GM21825 (cell line): ENCODE measurements at regions not wholly inside any gene's neighbourhood (a gene's known extent, or its start where the extent isn't known, plus 50 kb on each side); places are given as distances from the start of the nearest gene placed in this dataset.
"Not testable (repeated sequence)": the region's sequence is repeated elsewhere in the genome, so short reads cannot be mapped to it uniquely, and the experiment has no call there.

Experiments used
- ATAC-seq: cut with Tn5 transposase; IDR thresholded peaks from one replicate; pipeline ENCODE4 v1.9.1; 2021; ENCODE audit warnings: mild to moderate bottlenecking, moderate library complexity; ENCODE audit not compliant: unreplicated experiment

DNA sequence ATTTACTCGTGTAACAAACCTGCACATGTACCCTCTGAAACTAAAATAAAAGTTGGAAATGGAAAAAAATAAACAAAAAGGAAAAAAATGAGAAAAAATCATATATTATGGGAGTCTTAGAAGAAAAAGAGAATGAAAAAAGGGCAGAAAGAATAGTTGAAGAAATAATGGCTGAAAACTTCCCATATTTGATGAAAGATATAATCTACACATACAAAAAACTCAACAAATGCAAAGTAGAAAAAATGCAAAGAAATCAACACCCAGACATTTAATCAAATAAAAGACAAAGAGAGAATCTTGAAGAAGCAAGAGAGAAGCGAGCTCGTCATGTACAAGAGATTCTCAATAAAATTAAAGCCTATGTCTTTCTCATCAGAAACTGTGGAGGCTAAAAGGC, 73.8 kb downstream of the SLC25A46 start:
- no peak for ATAC-seq

DNA sequence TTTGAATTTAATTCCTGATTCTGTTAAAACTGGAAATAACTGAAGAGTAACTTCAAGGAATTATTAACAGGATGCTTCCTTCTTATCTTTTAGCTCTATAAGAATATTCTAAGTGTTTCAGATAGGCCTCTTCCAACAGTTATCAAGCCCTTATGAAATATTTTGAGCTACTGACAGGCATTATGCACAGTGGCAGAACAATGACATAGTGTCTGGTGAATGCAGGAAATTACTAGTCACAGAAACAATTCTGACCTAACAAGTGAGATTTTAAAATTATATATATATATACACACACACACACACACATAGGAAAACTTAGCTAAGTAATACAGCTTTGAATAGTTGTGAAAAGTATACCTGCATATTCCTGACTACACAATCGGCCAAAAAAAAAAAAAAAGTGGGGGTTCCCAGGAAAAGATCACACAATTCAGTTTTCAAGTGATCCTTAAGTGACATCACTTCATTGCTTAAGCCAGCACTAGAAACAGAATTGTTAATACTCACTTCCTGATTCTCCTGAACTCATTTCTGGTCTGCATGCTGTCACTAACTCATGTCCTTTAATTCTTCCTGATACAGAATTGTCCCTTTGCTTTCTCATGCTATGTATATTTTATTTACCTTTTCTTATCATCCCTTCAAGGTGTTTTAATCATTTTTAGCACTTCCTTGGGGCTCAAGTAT, 77.3 kb downstream of the SLC25A46 start:
- ATAC-seq, result no peak

DNA sequence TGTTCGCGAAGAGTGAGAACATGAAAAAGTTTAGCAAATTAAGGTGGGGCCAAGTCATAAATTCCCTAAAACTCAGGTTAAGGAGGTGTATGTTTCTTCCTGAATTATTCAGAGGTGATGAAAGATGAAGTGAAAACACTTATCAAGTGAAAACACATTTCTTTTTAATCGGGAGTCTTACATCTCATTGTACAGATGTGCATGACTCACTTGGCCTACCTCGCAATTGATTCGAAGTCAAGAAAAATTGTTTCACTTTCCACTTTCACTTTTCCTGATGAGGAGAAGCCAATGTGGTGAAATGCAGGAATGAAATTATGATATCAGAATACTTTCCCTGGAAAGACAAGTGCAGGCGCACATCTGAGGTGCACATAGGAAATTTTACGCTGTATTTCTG, 78.7 kb downstream of the SLC25A46 start:
- no peak for ATAC-seq

DNA sequence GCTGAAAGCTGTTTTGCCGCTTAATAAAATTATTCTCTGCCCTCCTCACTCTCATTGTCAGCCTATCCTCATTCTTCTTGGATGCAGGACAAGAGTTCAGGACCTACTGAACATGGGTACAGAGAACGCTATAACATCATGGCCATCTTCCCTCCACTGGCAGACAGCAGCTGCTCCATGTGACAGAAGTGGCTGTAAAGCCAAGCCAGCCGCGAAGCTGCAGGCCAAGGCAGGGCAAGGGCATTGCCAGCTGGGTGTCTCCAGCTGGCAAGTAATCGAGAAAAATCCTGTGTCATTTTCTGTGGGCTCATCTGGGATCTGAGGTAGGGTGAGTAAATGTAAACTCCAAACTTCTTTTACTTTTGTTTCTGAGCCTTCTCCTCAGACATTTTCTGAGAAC, 84.8 kb downstream of the SLC25A46 start:
- no peak for ATAC-seq

DNA sequence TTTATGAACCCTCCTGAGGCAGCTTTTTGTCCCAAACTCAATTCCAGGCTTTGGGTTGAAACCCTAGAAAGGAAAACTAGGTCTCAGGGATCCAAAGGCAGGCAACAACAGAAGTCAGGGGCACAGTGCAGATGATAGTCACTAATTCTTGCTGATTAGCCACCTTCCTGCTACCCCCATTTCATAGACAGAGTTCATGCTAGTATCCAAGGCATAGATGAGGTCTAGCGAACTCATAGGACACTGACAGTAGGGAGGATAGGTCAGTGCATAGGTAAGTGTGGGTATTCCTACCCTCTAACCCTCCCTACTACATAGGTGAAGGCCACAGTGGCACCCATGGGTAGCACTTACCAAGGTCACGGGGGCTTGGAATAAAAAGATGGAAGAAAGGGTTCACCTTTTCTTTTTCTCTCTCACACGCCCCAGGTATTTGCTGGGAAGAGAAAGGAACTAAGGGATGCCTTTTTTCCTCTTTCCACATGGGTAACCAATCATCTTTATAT, 86.2 kb downstream of the SLC25A46 start:
- ATAC-seq, result no peak

DNA sequence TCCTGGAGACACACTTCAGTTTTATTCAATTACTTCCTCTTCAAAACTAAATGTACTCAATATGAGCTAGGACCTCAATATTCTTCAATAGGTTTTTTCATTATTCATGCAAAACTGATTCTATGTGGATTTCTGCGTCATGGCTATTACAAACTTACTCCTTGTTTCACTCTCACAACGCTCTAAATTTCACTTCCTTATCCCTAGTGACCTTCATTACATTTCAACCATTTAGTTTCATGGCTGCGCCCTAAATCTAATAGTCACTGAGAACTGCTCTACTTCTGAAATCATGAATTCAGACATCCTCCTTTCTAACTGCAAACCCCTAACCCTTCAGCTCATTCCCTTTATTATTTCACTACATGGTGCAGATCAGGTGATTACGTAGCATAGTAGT, 93.9 kb downstream of the SLC25A46 start:
- no peak for ATAC-seq

DNA sequence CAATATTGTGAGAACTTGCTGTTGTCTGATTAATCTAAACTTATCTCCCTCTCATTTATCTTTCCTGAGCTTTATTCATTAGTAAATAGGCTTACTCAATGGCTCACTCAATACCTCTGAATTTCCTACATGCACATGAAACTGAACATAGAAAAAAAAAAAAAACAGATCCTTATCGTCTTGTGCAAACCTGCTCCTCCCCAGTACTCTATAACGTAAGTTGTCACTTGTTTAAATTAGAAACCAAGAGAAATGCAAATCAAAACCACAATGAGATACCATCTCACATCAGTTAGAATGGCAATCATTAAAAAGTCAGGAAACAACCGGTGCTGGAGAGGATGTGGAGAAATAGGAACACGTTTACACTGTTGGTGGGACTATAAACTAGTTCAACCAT, 96.1 kb downstream of the SLC25A46 start:
- not testable (repeated sequence) for ATAC-seq

DNA sequence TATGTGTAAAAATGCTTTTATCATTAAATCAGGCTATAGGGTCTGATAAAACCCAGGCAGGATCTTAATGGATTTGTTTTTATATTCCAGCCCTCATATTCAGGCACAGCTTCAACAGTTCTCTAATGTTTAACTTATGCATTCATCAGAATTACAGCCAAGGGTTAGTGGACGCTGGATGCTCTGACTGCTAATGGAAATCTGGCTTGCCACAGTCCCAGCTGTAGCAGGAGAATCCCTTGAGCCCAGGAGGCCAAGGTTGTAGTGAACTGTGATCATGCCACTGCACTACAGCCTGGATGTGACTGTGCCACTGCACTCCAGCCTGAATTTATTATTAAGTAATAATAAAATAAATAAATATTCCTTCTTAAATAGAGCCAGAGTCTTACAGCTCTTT, 98.0 kb downstream of the SLC25A46 start:
- no peak for ATAC-seq

DNA sequence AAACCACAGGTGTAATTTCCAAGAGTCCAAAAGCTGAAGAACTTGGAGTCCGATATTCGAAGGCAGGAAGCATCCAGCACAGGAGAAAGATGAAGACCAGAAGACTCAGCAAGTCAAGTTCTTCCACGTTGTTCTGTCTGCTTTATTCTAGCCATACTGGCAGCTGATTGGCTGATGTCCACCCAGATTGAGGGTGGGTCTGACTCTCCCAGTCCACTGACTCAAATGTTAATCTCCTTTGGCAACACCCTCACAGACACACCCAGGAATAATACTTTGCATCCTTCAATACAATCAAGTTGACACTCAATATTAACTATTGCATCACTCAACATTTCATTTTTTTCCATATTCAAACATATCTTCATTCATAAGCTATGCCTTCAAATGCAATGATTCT, 99.5 kb downstream of the SLC25A46 start:
- not testable (repeated sequence) for ATAC-seq

DNA sequence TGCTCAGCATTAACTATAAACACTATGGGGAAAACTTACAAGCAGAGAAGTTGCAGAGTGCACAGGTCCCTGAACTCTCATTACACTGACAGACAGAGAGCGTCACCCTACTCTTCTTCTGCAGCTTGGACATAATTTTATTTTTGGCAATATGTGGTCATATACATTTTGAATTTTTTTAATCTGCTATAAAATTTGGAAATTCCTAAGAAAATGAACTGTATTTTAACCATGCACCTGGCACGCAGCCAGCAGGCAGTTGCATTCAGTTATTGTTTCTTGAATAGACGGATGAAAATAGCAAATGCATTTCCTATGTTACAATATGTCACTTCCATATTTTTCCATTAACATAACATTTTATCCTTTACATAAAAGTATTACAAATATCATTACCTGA, 100.2 kb downstream of the SLC25A46 start:
- ATAC-seq, result no peak

DNA sequence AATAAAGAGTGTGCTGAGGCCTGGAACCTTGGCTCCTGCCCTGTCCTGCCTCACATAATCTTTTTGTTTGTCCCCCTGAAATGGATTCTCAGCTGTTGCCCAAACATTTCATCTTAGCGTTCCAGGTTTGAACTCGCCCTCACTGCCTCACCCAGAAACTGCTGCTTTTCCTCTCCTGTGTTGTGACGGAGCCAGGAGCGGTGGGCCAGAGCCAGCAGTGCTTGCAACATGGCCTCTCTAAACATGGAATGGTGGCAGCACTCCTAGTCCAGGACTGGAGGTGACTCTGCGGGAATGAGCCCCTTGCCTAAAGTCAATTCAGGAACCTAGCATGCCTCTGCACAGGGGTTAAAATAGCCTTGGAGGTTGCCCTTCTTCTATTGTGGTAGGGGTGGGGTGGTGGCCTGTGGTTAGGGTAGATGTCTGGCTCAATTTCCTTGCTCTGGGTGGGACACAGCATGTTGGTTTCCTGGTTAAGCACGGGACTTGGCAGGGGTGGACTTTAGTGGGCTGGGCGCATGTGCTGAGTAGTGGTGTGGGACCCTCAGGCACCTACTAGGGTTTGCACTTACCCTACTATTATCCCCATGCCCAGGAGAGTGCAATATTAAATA, 101.6 kb downstream of the SLC25A46 start:
- ATAC-seq, result no peak

DNA sequence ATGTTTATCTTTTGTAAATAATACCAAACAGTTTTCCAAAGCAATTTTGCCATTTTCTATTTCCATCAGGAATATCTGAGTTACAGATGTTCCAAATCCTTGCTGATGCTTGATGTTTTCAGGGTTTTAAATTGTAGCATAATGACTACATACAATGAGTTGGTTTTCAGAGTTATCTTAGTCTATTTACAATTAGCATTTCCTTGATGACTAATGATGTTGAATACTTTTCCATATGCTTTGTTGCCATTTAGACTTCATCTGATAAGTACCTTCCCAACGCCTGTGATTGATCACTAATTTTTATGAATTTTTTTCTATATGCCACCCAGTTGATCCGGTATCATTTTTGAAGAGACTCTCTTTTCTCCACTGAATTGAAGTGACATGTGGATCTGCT, 102.3 kb downstream of the SLC25A46 start:
- ATAC-seq, result no peak

DNA sequence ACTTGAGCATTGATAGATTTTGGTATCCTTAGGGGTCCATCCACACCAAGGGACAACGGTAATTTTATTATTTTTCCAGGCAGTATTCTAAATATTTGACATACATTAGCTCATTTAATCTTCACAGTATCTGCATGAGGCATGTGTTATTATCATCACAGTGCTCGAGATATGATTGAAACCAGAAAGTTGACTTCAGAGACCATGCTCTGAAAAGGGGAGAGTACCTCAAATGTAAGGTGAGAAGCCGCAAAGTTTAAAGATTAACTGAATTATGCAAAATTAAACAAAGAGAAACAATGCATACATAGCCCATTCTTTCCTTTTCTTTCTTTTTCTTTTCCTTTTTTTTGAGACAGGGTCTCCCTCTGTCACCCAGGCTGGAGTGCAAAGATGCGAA, 104.1 kb downstream of the SLC25A46 start:
- ATAC-seq, result no peak

DNA sequence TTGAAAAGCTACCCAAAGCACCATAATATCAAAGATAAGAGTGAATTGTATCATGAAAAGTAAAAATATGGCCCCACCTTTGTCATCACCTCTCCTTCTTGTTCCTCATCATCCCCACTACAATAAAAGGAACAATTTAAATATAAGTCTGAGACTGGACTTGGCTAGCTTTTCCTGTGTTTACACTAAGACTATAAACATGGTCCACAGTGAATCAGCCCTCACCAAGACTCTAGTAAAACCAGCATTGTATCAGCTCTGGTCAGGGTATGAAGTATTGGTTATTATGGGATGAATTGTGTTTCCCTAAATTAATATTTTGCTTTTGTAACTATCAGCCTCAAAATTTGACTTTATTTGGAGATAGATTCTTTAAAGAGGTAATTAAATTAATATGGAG, 105.4 kb downstream of the SLC25A46 start:
- ATAC-seq, result no peak

DNA sequence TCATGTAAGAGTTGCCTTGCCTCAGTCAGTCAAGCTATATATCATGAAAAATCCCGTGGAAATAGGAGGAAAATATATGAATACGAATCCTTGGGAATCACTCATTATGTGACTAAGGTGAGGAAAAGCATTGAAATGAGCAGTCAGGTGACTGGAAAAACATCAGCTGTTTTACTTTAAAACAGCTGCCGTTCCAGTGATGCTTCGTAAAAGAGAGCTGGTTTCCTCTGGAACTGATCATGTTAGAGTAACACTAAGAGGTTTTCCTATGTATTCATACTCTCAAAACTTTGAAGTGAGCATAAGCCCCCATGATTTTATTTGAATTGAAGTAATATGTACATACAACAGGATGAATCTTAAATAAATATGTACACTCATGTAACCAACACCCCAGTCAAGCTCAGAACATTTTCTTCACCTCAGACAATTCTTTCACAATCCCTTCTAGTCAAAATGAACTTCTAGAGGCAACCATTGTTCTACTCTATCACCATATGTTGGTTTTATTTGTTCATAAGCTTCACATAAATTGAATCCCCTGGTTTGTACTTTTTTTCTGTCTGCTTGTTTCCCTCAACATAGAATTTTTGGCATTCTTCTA, 107.7 kb downstream of the SLC25A46 start:
- ATAC-seq, result no peak

DNA sequence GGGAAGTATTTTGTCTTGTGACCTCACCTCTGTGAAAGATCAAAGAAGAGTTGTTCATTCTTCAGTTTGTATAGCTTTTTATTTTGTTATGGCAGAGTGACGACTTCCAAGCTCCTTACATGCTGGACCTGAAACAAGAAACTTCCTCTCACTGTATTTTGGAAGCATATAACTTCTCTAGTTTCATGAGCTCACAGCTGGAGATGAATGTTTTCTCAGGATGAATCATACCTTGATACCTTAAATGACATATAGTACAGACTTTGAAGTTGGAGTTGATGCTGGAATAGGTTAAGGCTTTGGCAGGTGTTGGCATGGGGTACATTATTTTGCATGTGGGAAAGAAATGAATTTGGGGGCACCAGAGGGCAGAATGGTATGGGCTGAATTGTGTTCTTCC, 112.5 kb downstream of the SLC25A46 start:
- no peak for ATAC-seq

DNA sequence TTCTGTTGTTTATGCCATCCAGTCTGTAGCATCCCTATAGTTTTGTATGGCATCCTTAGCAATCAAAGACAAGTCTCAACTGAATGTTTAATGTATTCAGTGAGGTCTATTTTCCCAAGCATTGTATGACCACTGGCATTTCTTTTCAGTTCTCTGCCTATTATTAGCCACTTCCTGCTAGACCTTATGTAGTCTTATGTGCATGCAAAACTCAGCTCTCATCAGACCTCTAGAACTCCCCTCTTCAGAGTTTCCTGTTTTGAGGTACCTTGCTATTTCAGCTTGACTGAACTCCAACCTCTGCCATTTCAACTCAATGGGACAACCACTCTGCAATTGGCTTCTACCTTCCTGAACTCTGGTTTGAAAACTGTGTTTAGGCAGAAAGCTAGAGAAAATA, 113.2 kb downstream of the SLC25A46 start:
- ATAC-seq, result peak; percentile 98

DNA sequence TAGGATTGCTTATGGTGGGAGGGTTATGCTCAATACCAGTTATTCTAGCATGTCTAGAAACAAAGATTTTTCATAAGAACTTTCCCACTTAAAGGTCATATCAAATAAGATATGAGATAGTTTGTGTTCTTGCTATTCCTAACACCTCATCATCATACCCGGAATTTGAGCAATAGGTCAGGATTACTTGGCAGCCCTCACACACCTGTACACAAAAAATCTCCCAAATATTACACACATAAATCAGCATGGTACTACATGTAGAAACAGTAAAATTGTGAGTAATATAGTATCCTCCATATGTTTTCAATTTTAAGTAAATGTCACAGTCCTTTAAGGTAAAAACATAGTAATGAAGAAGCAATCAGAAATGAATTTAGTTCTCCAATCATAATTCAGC, 113.7 kb downstream of the SLC25A46 start:
- no peak for ATAC-seq

DNA sequence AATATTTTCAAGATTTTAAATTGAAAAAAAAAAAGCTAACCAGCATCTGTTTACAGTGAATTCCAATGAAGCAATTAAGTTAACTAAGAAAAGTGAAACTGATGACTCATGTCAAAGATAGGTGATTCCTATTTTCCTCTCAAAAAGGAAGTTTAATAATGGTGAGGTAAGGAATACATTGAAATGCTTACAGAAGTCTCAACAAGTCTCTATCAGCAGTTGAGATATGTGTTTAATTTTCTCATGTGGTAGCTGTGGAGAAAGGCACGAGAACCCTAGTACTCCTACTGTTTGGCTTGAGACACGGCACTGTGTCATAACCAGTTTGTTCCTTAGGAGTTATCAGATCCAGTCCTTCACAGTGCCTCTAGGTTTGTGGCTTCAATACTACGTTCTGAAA, 114.5 kb downstream of the SLC25A46 start:
- ATAC-seq, result no peak

DNA sequence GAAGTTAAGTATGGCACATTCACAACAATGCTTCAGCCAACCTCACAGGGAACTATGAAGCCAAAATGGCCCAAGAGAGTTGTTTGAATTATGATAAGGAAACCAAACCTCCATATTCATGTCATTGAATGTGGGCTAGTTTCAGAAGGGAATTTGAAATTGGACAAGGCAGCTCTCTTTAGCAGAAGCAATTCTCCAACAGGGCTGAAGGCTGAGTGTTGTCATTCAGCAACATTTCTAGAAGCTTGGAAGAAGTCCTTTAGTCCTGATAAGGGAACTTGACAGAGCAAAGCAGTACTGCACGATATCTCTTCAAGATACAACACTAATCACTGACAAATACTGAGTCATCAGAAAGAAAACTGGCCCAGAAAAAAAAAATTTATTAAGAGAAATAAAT, 115.4 kb downstream of the SLC25A46 start:
- no peak for ATAC-seq

DNA sequence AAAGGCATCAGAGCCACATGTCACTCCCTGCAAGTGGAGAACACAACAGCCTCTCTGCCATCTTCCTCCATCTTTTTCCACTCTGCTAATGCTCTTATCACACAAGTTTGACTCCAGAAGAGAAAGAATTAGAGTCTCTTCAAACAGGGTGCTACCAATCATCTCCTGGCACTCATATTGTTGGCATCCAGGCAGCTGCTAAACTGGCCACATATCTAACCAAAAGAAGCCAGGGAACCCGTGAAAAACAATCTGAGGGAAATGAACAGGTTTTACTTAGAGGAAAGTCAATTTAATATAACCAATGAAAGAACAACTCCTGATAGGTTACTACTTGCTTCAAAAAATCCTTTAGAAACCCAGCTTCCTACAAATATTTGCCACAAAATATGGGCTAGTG, 117.2 kb downstream of the SLC25A46 start:
- ATAC-seq, result no peak

DNA sequence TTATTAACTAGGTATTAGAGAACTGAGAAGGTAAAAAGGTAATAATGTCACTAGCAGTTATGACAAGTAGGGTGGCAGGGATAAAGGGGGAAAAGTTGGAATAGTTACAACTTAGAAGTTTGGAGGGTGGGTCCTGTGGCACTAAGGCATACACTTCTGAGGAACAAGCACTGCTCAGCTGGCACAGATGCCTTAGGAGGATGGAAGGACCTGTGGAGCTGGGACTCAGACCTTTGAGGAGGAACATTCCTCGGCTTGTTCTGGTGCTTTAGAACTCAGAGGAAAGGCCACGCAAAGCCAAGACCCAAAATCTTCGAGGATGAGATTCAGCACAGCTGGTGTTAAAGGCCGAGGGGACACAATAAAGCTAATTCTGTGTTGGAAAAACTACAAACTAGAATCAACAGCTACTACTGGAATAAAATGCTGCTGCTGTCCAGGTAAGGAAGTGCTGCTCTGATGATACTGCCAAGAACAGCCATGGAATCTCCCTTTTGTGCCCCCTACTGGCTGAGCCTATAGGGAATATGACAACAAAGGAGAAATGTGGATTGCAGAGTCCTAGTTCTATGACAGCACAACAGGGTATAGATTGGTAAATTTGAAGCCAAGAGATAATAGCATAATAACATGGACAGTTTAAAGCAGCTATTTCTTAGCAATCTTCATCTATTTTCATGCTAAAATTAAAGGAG, 126.7 kb downstream of the SLC25A46 start:
- ATAC-seq, result no peak
